HG02840 (cell line): ENCODE measurements at regions not wholly inside any gene's neighbourhood (a gene's known extent, or its start where the extent isn't known, plus 50 kb on each side); places are given as distances from the start of the nearest gene placed in this dataset.
"Not testable (repeated sequence)": the region's sequence is repeated elsewhere in the genome, so short reads cannot be mapped to it uniquely, and the experiment has no call there.

ENCODE experiments used
- ATAC-seq: cut with Tn5 transposase; IDR thresholded peaks from one replicate; pipeline ENCODE4 v1.9.1; 2021; ENCODE audit warnings: mild to moderate bottlenecking, moderate library complexity, moderate number of reproducible peaks; ENCODE audit not compliant: unreplicated experiment, low FRiP score

DNA sequence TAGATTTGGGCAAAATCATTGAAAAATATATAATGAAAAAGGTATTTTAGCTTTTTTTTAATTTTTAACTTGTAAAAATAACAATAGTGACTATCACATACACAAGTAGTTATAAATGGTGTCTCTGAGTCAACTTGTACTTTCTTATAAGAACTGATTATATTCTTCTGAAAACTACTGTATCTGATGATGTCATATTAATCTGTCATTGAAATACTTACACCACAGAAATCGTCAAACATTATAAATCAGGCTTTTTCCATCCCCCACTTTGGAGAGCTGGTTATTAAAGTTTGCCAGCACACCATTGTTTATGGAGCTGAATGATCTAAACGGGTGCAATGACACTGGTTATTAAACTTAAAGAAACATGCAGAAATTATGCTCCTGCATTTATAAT is 1259.6 kb upstream of the CNTN5 start:
- ATAC-seq, result no peak

- ATAC-seq, result no peak
Measured at GRCh38 chr11:97764193-97764592, 1256.6 kb upstream of the CNTN5 start.

DNA sequence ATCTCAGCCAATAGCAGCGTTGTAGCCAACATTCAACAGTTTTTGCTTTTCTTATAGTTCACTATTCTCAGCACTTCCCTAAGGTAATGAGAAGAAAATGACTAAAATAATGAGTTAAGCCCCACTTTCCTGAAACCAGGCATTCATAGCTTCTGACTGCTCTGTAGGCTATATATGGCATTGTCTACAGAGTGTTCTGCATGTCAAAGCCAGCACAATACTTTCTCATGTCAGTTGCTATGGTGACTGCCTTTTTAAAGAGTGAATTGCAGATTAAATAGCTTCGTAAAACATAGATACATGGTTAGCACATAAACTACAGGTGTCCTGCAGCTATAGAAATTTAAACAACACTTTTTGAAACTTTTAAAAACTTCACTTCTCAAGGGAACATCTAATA is 1256.1 kb upstream of the CNTN5 start:
- no peak for ATAC-seq

GRCh38 chr11:97770570-97770969 is 1250.2 kb upstream of the CNTN5 start:
- ATAC-seq, result no peak

- no peak for ATAC-seq
Measured at GRCh38 chr11:97772705-97773104, 1248.0 kb upstream of the CNTN5 start.

- not testable (repeated sequence) for ATAC-seq
Measured at GRCh38 chr11:97784388-97784787, 1236.4 kb upstream of the CNTN5 start.

DNA sequence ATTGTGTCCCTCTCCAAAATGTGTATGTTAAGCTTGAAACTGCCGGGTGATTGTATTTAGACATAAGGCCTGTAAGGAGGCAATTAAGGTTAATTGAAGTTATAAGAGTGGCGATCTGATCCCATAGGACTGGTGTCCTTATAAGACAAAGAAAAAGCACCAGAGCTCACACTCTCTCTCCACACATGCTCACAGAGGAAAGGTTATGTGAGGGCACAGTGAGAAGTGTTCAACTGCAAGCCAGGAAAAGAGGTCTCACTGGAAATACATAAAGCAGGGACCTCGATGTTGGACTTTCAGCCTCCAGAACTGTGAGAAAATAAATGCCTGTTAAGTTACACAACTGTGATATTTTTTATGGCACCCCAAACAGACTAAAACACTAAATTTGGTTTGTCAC is 1233.8 kb upstream of the CNTN5 start:
- ATAC-seq, result no peak

GRCh38 chr11:97794876-97795275 is 1225.9 kb upstream of the CNTN5 start:
- ATAC-seq, result no peak

DNA sequence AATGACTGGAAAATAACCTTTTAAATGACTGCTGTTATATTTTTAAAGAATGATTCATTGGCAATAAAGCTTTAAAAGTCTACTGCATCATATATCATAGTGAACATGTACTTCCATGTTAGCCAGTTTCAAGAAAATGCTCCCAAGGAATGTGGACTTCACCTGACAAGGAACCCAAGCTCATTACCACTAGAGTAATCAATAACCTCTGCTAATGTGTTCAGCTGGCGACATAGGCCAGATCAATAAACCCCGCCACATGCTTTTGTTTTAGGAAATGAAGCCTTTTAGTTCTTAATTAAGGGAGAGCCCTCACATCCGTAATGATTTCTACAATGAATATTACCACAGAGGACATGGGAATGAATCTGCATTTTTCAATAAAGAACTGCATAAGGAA is 1219.9 kb upstream of the CNTN5 start:
- no peak for ATAC-seq

DNA sequence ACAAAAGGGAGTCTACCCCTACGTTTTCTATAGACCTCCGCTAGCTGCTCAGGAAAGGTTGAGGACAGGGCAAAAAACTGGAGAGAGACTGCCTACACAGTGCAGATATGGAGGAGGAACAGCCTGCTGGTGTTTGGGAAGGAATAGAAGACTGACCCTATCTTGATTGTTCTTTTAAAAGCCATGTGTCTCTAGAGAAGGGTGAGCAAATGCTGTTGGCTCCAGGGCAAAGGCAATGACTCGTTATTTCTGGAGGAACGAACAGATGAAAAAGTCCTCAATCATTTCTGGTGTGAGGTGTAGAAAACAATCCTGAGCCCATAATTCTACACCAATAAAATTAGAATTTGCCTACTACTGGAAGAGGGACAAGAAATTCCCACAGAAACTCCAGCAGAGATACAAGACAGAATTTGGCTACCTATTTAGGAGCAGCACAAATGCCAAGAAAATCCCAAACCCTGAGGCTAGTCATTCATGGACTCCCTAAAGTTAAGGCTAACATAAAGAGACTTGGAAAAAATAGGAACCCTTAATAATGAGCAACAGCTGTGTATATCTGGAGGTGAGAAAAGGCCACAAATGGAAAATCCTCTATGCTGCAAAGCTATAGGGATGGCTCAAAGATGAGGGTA is 1206.3 kb upstream of the CNTN5 start:
- no peak for ATAC-seq

GRCh38 chr11:97815667-97816066 is 1205.1 kb upstream of the CNTN5 start:
- no peak for ATAC-seq

DNA sequence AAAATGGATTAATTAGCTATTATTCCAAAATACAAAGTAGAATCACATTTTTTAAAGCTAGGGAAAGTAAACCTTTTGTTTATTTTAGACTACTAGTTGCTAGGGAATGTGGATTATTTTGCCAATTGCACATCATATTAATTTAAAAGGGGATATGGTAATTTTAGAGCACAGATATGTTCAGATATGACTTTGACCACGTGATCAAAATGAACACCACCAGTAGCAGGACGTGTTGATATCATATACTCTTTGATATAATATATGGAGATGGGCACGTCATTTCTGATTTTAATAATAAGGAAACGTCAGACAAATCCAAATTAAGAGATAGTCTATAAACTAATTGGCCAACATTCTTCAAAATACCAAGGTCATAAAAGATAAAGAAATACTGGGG is 1188.3 kb upstream of the CNTN5 start:
- ATAC-seq, result no peak

GRCh38 chr11:97833412-97833811 is 1187.3 kb upstream of the CNTN5 start:
- ATAC-seq, result no peak

DNA sequence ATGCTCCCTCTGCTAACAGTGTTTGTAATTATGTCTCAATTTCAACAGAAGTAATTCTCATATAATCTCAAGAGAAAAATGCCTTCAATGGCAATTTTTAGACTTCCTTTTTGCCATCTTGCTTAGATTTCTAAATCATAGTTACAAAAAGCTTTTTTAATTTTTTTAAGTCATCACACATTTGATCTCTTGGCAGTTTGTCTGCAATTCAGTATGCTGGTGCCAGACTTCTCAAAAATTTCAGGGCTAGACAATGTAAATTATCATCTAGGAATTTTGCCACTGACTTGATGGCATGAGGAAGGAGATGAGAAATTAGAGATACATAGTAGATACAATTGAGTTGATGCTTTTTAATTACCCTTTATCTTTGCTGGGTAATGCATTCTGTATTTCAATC is 1176.7 kb upstream of the CNTN5 start:
- no peak for ATAC-seq

- ATAC-seq, result no peak
Measured at GRCh38 chr11:97847730-97848129, 1173.0 kb upstream of the CNTN5 start.

DNA sequence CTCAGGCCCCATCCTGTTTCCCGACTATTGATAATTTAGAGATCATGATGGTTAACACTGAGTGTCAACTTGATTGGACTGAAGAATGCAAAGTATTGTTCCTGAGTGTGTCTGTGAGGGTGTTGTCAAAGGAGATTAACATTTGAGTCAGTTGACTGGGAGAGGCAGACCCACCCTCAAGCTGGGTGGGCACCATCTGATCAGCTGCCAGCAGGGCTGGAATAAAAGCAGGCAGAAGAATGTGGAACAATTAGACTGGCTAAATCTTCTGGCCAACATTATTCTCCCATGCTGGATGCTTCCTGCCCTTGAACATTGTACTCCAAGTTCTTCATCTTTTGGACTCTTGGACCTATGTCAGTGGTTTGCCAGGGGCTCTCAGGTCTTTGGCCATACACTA is 1170.0 kb upstream of the CNTN5 start:
- no peak for ATAC-seq

DNA sequence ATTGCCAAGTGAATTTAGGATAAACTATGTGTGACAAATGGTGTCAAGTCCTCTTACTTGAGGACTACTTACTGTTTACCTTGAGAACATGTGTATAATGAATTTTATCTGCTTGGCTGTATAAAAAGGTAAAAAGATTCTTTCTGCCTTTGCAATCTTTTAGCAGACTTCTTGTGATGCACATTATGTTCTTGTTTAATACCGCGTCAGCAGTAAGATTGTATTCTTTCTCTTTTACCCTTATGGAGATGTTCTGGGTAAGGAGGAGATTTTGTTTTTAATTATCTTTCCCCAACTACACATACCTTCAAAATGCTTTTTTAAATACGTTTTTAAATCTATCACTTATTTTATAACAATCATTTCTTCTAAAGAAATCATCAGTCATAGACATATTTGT is 1166.4 kb upstream of the CNTN5 start:
- no peak for ATAC-seq

DNA sequence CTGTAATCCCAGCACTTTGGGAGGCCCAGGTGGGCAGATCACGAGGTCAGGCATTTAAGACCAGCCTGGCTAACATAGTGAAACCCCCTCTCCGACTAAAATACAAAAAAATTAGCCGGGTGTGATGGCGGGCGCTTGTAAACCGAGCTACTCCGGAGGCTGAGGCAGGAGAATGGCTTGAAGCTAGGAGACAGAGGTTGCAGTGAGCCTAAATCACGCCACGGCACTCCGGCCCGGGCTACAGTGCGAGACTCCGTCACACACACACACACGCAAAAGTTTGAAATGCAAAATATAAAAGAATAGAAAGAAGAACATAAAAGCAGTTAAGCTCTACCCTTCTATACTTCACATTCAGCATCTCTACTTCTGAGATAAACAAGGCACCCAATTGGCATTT is 1165.9 kb upstream of the CNTN5 start:
- ATAC-seq, result no peak

DNA sequence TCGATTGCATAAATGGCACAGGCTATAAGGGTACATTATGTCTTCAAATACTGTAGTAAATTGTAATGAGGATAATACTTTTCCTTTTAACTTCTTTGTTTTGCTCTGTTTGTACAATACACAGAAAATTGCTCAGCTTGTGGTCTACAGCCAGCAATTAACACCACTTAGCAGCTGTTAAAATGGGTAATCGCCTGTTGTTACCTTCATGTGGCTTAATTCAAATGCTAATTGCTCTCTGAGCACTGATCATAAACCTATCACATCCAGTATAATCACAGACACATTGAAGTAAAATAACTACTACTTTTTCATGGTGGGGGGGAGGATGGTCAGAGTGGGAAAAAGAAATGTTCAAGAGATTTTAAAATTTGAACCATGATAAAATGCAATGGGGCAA is 1164.1 kb upstream of the CNTN5 start:
- ATAC-seq, result no peak

DNA sequence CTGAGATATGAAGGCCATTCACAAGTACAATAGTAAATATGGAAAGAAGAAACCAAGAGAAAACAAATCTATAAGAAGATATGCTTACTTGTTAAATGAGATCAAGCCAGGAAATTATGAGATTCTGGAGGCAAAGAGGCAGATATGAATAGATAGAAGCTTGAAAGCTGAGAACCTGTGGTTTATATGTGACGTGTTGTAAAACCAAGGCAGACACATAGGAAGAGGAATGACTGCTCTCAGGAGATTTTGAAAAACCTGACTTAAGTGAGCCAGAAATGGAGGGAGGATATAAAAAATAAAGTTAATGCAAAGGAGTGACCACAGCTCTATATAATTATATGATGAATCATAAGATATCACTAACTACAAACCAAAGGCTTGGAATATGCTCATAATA is 1160.5 kb upstream of the CNTN5 start:
- ATAC-seq, result no peak

GRCh38 chr11:97862021-97862420 is 1158.7 kb upstream of the CNTN5 start:
- no peak for ATAC-seq

- no peak for ATAC-seq
Measured at GRCh38 chr11:97865424-97866012, 1155.2 kb upstream of the CNTN5 start.

DNA sequence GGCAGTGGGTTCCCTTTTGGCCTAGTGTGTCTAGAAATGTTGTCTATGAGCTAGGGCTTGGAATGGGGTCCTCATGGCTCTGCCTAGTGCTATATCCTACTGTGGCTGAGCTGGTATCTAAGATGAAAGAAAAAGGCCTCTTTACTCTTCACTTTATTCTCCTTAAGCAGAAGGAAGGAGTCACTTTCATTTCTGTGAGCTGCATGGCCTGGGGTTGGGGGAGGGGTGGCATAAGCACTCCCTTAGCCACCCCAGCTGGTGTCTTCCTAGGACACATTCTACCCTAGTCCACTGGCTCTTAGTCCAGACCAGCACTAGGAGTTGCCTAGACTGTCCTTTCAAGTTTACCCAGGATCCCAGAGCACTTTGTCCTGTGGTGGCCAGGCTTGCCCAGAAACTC is 1148.9 kb upstream of the CNTN5 start:
- ATAC-seq, result no peak
